Adipocyte (in vitro differentiated cells): ENCODE measurements at regions not wholly inside any gene's neighbourhood (a gene's known extent, or its start where the extent isn't known, plus 50 kb on each side); places are given as distances from the start of the nearest gene placed in this dataset.

Experiments
- DNase-seq: peaks from one replicate; pipeline ENCODE4 v3.0.0-alpha.2; 2015; ENCODE audit warnings: low read depth
- H3K27me3 ChIP-seq: replicated peaks from 2 replicates; pipeline ENCODE4 v1.7.0; 2013; ENCODE audit warnings: mild to moderate bottlenecking, low read length, moderate library complexity; ENCODE audit not compliant: control insufficient read depth, insufficient read depth
- H3K36me3 ChIP-seq: 2 replicates; pipeline ENCODE4 v1.7.0; 2013; ENCODE audit warnings: low read length, mild to moderate bottlenecking, moderate library complexity; ENCODE audit not compliant: control insufficient read depth, insufficient read depth, severe bottlenecking
- H3K4me1 ChIP-seq: 2 replicates; pipeline ENCODE4 v1.7.0; 2013; ENCODE audit warnings: mild to moderate bottlenecking, low read length, moderate library complexity; ENCODE audit not compliant: control insufficient read depth, insufficient read depth
- H3K4me3 ChIP-seq: 2 replicates; pipeline ENCODE4 v1.7.0; 2013; ENCODE audit warnings: mild to moderate bottlenecking, low read length, moderate library complexity
- H3K9ac ChIP-seq: 2 replicates; pipeline ENCODE4 v1.7.0; 2013; ENCODE audit warnings: mild to moderate bottlenecking, low read length, moderate library complexity
- H3K9me3 ChIP-seq: 2 replicates; pipeline ENCODE4 v1.7.0; 2013; ENCODE audit warnings: mild to moderate bottlenecking, low read length, moderate library complexity; ENCODE audit not compliant: control insufficient read depth

- Histone ChIP-seq H3K4me1 (peaks cover 27% of the 10 kb centered on the region), H3K36me3 (no peaks in the 10 kb centered on the region), H3K9me3 (no peaks in the 10 kb centered on the region), H3K27me3 (no peaks in the 10 kb centered on the region), H3K9ac (peak overlapping the region; percentile 50), H3K4me3 (no peak overlapping the region)
- peak; percentile 99 for DNase-seq
These were observed 169.1 kb upstream of the PIK3R1 start for GRCh38 chr5:68046445-68046844.

- no peaks in the 10 kb centered on the region for H3K27me3 ChIP-seq
- H3K4me3 ChIP-seq, result no peak overlapping the region
- H3K9me3 ChIP-seq, result no peaks in the 10 kb centered on the region
- H3K36me3 ChIP-seq, result no peaks in the 10 kb centered on the region
- peaks cover 16% of the 10 kb centered on the region for H3K4me1 ChIP-seq
- DNase-seq, result no peak
- H3K9ac ChIP-seq, result no peak overlapping the region
These were observed 174.3 kb upstream of the PIK3R1 start for GRCh38 chr5:68041293-68041692.

GRCh38 chr5:68037546-68037945 is 178.0 kb upstream of the PIK3R1 start:
- no peak overlapping the region for H3K9ac ChIP-seq
- DNase-seq, result peak; percentile 23

GRCh38 chr5:68033961-68034571 is 181.5 kb upstream of the PIK3R1 start:
- peak; percentile 73 for DNase-seq
- Histone ChIP-seq H3K36me3 (no peaks in the 10 kb centered on the region), H3K4me3 (no peak overlapping the region), H3K27me3 (no peaks in the 10 kb centered on the region), H3K4me1 (peaks cover 21% of the 10 kb centered on the region), H3K9me3 (no peaks in the 10 kb centered on the region), H3K9ac (no peak overlapping the region)

More at GRCh38 chr5:68037546-68037945, 178.0 kb upstream of the PIK3R1 start:
- Histone ChIP-seq H3K4me3 (no peak overlapping the region), H3K4me1 (peaks cover 17% of the 10 kb centered on the region), H3K36me3 (no peaks in the 10 kb centered on the region), H3K9me3 (no peaks in the 10 kb centered on the region), H3K27me3 (no peaks in the 10 kb centered on the region)

GRCh38 chr5:68033029-68033428 is 182.5 kb upstream of the PIK3R1 start:
- DNase-seq, result peak; percentile 26
- Histone ChIP-seq H3K9ac (no peak overlapping the region), H3K36me3 (no peaks in the 10 kb centered on the region), H3K4me1 (peaks cover 31% of the 10 kb centered on the region), H3K27me3 (no peaks in the 10 kb centered on the region), H3K9me3 (no peaks in the 10 kb centered on the region), H3K4me3 (no peak overlapping the region)

- Histone ChIP-seq H3K27me3 (no peaks in the 10 kb centered on the region), H3K4me3 (no peak overlapping the region), H3K4me1 (peaks cover 30% of the 10 kb centered on the region), H3K9ac (no peak overlapping the region), H3K9me3 (no peaks in the 10 kb centered on the region), H3K36me3 (no peaks in the 10 kb centered on the region)
- no peak for DNase-seq
These were observed 183.3 kb upstream of the PIK3R1 start for GRCh38 chr5:68032216-68032762.

GRCh38 chr5:68028131-68028727 is 187.3 kb upstream of the PIK3R1 start:
- Histone ChIP-seq H3K36me3 (no peaks in the 10 kb centered on the region), H3K9me3 (no peaks in the 10 kb centered on the region), H3K27me3 (no peaks in the 10 kb centered on the region), H3K4me1 (peaks cover 31% of the 10 kb centered on the region), H3K4me3 (peak overlapping the region; percentile 56), H3K9ac (peak overlapping the region; percentile 78)
- DNase-seq, result peak; percentile 31

GRCh38 chr5:68027519-68027918 is 188.0 kb upstream of the PIK3R1 start:
- no peaks in the 10 kb centered on the region for H3K27me3 ChIP-seq
- no peaks in the 10 kb centered on the region for H3K36me3 ChIP-seq
- H3K9ac ChIP-seq, result peak overlapping the region; percentile 78
- peak; percentile 78 for DNase-seq
- no peaks in the 10 kb centered on the region for H3K9me3 ChIP-seq
- H3K4me1 ChIP-seq, result peaks cover 26% of the 10 kb centered on the region
- H3K4me3 ChIP-seq, result peak overlapping the region; percentile 56

- Histone ChIP-seq H3K27me3 (no peaks in the 10 kb centered on the region), H3K9ac (no peak overlapping the region), H3K4me1 (peaks cover 23% of the 10 kb centered on the region), H3K9me3 (no peaks in the 10 kb centered on the region), H3K4me3 (no peak overlapping the region), H3K36me3 (no peaks in the 10 kb centered on the region)
- peak; percentile 20 for DNase-seq
These were observed 189.3 kb upstream of the PIK3R1 start for GRCh38 chr5:68026092-68026885.

- no peaks in the 10 kb centered on the region for H3K9me3 ChIP-seq
- peaks cover 23% of the 10 kb centered on the region for H3K4me1 ChIP-seq
- no peaks in the 10 kb centered on the region for H3K27me3 ChIP-seq
- H3K9ac ChIP-seq, result no peak overlapping the region
- H3K4me3 ChIP-seq, result no peak overlapping the region
- no peaks in the 10 kb centered on the region for H3K36me3 ChIP-seq
- DNase-seq, result no peak
These were observed 191.1 kb upstream of the PIK3R1 start for GRCh38 chr5:68024426-68024825.

GRCh38 chr5:68021916-68022315 is 193.6 kb upstream of the PIK3R1 start:
- DNase-seq, result no peak
- no peaks in the 10 kb centered on the region for H3K36me3 ChIP-seq

More at GRCh38 chr5:68021916-68022315, 193.6 kb upstream of the PIK3R1 start:
- Histone ChIP-seq H3K9me3 (no peaks in the 10 kb centered on the region), H3K4me3 (no peak overlapping the region), H3K9ac (no peak overlapping the region), H3K27me3 (no peaks in the 10 kb centered on the region), H3K4me1 (peaks cover 3% of the 10 kb centered on the region)
